ENCODE measurements at regions not wholly inside any gene's neighbourhood (a gene's known extent, or its start where the extent isn't known, plus 50 kb on each side); places are given as distances from the start of the nearest gene placed in this dataset.
"Not testable (repeated sequence)": the region's sequence is repeated elsewhere in the genome, so short reads cannot be mapped to it uniquely, and the experiment has no call there.

DNA sequence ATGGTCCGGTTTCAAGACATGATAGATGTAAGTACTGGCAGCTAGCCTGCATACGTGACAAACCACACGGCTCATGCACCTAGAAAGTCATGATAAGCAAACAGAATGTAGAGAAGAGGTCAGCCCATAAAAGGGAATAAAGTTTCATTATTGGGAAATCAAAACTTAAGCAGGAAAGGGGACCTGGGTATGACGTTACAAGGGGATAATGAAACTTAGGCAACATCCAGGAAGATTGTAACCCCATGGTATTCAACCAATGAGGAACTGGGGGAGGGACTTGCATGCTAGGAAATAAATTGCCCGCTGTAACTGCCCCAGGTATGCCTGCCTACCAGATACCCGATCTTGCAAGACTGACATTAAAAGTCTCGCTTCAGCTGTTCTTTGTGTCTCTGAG, 1679.0 kb downstream of the SUCLG1 start:
- whole genome bisulfite sequencing (ENCODE audit: extremely low coverage, insufficient coverage, low lambda C conversion rate), result no CpG with 5 or more reads among the region's 7 CpGs
- no peak overlapping the region for H3K56ac ChIP-seq (ENCODE audit: low read length)

DNA sequence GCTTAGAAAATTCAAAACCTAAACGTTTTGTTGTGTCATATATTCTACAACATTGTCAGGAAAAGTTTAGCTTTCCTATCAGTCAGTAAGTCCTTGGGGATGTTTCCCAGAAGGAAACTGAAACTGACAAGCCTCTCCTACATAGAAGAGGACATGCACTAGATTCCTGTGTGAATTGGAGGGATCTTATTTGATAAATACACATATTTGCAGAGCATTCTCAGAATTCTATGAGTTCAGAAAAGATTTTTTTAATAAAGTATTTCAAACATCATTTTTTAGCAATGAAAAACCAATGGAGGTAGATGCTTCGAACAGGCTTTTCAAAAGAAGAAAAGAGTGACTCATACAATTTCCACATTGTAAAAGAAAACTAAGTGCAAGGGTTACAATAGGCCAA, 1706.7 kb downstream of the SUCLG1 start:
- Histone ChIP-seq H3K56ac (ENCODE audit: low read length) (no peak overlapping the region), H4K5ac (ENCODE audit: low read length) (no peak overlapping the region), H3K4me3 (ENCODE audit: low read length) (no peak overlapping the region), H3K23ac (ENCODE audit: low read length) (no peak overlapping the region), H2BK120ac (ENCODE audit: low read depth, low read length) (no peak overlapping the region), H3K4me2 (ENCODE audit: low read length) (no peak overlapping the region), H3K4me1 (ENCODE audit: control insufficient read depth, low read depth, low read length) (no peaks in the 10 kb centered on the region), H3K79me1 (ENCODE audit: low read length) (no peaks in the 10 kb centered on the region), H3K79me2 (ENCODE audit: control insufficient read depth, insufficient read depth, low read length) (no peaks in the 10 kb centered on the region), H2BK5ac (ENCODE audit: low read length) (no peak overlapping the region), H3K27me3 (ENCODE audit: insufficient read depth, low read length, poor library complexity) (no peaks in the 10 kb centered on the region), H3K18ac (ENCODE audit: low read length) (no peak overlapping the region), H3K27ac (ENCODE audit: low read depth, low read length) (no peak overlapping the region), H3K4ac (ENCODE audit: low read depth, low read length) (no peak overlapping the region), H3K36me3 (ENCODE audit: control insufficient read depth, insufficient read depth, low read length) (no peaks in the 10 kb centered on the region), H4K8ac (ENCODE audit: low read depth, low read length) (no peak overlapping the region), H2AK5ac (ENCODE audit: low read length) (no peak overlapping the region), H2BK15ac (replicated peaks; ENCODE audit: low read depth) (no peak overlapping the region), H3K9ac (ENCODE audit: low read length) (no peak overlapping the region)
- no peak for DNase-seq
- WGBS (ENCODE audit: extremely low coverage, insufficient coverage, low lambda C conversion rate), result no CpG with 5 or more reads among the region's 2 CpGs

More for the DNA sequence above, 1679.0 kb downstream of the SUCLG1 start:
- H3K27me3 ChIP-seq (ENCODE audit: insufficient read depth, low read length, poor library complexity), result no peaks in the 10 kb centered on the region
- no peak overlapping the region for H2BK5ac ChIP-seq (ENCODE audit: low read length)
- H3K4me3 ChIP-seq (ENCODE audit: low read length), result no peak overlapping the region
- no peak overlapping the region for H2BK120ac ChIP-seq (ENCODE audit: low read depth, low read length)
- no peak overlapping the region for H3K4ac ChIP-seq (ENCODE audit: low read depth, low read length)
- no peak overlapping the region for H3K27ac ChIP-seq (ENCODE audit: low read depth, low read length)
- H2AK5ac ChIP-seq (ENCODE audit: low read length), result no peak overlapping the region
- H4K8ac ChIP-seq (ENCODE audit: low read depth, low read length), result no peak overlapping the region
- no peak overlapping the region for H3K9ac ChIP-seq (ENCODE audit: low read length)
- no peak overlapping the region for H3K18ac ChIP-seq (ENCODE audit: low read length)
- no peak overlapping the region for H2BK15ac ChIP-seq (replicated peaks; ENCODE audit: low read depth)
- DNase-seq, result no peak
- H3K79me1 ChIP-seq (ENCODE audit: low read length), result no peaks in the 10 kb centered on the region
- H3K4me2 ChIP-seq (ENCODE audit: low read length), result no peak overlapping the region
- H3K23ac ChIP-seq (ENCODE audit: low read length), result no peak overlapping the region
- H3K4me1 ChIP-seq (ENCODE audit: control insufficient read depth, low read depth, low read length), result no peaks in the 10 kb centered on the region
- H3K79me2 ChIP-seq (ENCODE audit: control insufficient read depth, insufficient read depth, low read length), result no peaks in the 10 kb centered on the region
- no peaks in the 10 kb centered on the region for H3K36me3 ChIP-seq (ENCODE audit: control insufficient read depth, insufficient read depth, low read length)
- no peak overlapping the region for H4K5ac ChIP-seq (ENCODE audit: low read length)

DNA sequence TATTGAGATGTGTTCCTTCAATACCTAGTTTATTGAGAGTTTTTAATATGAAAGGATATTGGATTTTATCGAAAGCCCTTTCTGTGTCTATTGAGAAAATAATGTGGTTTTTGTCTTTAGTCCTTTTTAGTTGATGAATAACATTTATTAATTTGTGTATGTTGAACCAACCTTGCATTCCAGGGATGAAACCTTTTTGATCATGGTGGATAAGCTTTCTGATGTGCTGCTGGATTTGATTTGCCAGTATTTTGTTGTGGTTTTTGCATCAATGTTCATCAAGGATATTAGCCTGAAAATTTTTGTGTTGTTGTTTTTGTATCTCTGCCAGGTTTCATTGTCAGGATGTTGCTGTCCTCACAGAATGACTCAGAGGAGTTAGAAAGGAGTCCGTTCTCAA, 1710.4 kb downstream of the SUCLG1 start:
- Histone ChIP-seq H4K8ac (ENCODE audit: low read depth, low read length) (no peak overlapping the region), H3K9ac (ENCODE audit: low read length) (no peak overlapping the region), H3K79me1 (ENCODE audit: low read length) (no peaks in the 10 kb centered on the region), H3K4me3 (ENCODE audit: low read length) (no peak overlapping the region), H3K79me2 (ENCODE audit: control insufficient read depth, insufficient read depth, low read length) (no peaks in the 10 kb centered on the region), H3K27me3 (ENCODE audit: insufficient read depth, low read length, poor library complexity) (no peaks in the 10 kb centered on the region), H3K27ac (ENCODE audit: low read depth, low read length) (no peak overlapping the region), H2BK15ac (replicated peaks; ENCODE audit: low read depth) (no peak overlapping the region), H3K36me3 (ENCODE audit: control insufficient read depth, insufficient read depth, low read length) (no peaks in the 10 kb centered on the region), H3K4ac (ENCODE audit: low read depth, low read length) (no peak overlapping the region), H3K56ac (ENCODE audit: low read length) (no peak overlapping the region), H3K18ac (ENCODE audit: low read length) (no peak overlapping the region), H2BK5ac (ENCODE audit: low read length) (no peak overlapping the region), H4K5ac (ENCODE audit: low read length) (no peak overlapping the region), H2AK5ac (ENCODE audit: low read length) (no peak overlapping the region), H3K4me2 (ENCODE audit: low read length) (no peak overlapping the region), H3K4me1 (ENCODE audit: control insufficient read depth, low read depth, low read length) (no peaks in the 10 kb centered on the region), H3K23ac (ENCODE audit: low read length) (no peak overlapping the region), H2BK120ac (ENCODE audit: low read depth, low read length) (no peak overlapping the region)
- no peak for DNase-seq
- WGBS (ENCODE audit: extremely low coverage, insufficient coverage, low lambda C conversion rate), result no CpG with 5 or more reads among the region's 2 CpGs

DNA sequence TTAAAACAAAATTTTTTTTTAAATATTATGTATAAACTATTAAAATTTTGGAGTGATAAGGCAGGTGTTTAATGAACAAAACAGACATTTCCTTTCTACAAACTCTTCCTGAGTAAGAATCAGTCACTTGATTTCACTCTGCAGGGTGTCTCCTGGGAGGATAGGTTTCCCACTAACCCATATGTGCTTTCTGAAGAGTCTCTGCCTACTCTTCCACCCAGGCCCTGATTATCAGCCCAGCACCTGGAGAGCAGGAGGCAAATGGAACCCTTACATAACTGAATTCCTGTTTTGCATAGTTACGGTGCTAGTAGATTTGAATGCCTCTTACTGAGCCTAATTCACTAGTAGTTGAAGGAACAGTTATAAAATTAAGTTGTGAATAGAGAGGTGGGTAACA, 1718.6 kb downstream of the SUCLG1 start:
- H3K18ac ChIP-seq (ENCODE audit: low read length), result no peak overlapping the region
- H3K4me2 ChIP-seq (ENCODE audit: low read length), result no peak overlapping the region
- H2BK120ac ChIP-seq (ENCODE audit: low read depth, low read length), result no peak overlapping the region
- H3K27ac ChIP-seq (ENCODE audit: low read depth, low read length), result no peak overlapping the region
- no CpG with 5 or more reads among the region's 1 CpG for WGBS (ENCODE audit: extremely low coverage, insufficient coverage, low lambda C conversion rate)
- H3K79me2 ChIP-seq (ENCODE audit: control insufficient read depth, insufficient read depth, low read length), result no peaks in the 10 kb centered on the region
- H3K4me3 ChIP-seq (ENCODE audit: low read length), result no peak overlapping the region
- H3K4ac ChIP-seq (ENCODE audit: low read depth, low read length), result no peak overlapping the region
- H4K5ac ChIP-seq (ENCODE audit: low read length), result no peak overlapping the region
- no peak overlapping the region for H3K9ac ChIP-seq (ENCODE audit: low read length)
- H3K36me3 ChIP-seq (ENCODE audit: control insufficient read depth, insufficient read depth, low read length), result no peaks in the 10 kb centered on the region
- H3K4me1 ChIP-seq (ENCODE audit: control insufficient read depth, low read depth, low read length), result no peaks in the 10 kb centered on the region
- H2BK15ac ChIP-seq (replicated peaks; ENCODE audit: low read depth), result no peak overlapping the region
- no peak overlapping the region for H3K56ac ChIP-seq (ENCODE audit: low read length)
- no peak overlapping the region for H4K8ac ChIP-seq (ENCODE audit: low read depth, low read length)
- H3K27me3 ChIP-seq (ENCODE audit: insufficient read depth, low read length, poor library complexity), result no peaks in the 10 kb centered on the region
- no peak overlapping the region for H3K23ac ChIP-seq (ENCODE audit: low read length)
- no peaks in the 10 kb centered on the region for H3K79me1 ChIP-seq (ENCODE audit: low read length)
- DNase-seq, result peak; percentile 28
- no peak overlapping the region for H2AK5ac ChIP-seq (ENCODE audit: low read length)
- no peak overlapping the region for H2BK5ac ChIP-seq (ENCODE audit: low read length)

DNA sequence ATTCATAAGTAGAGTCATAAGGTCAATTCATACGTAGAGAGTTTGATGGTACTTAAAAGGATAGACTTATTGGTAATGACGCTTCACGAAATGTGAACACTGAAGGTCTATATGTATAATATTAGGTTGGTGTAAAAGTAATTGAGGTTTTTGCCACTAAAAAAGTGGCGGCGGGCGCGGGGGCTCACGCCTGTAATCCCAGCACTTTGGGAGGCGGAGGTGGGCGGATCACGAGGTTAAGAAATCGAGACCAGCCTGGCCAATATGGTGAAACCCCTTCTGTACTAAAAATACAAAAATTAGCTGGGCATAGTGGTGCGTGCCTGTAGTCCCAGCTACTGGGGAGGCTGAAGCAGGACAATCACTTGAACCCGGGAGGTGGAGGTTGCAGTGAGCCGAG, 1721.1 kb downstream of the SUCLG1 start:
- not testable (repeated sequence) for H2AK5ac ChIP-seq (ENCODE audit: low read length); H2BK120ac ChIP-seq (ENCODE audit: low read depth, low read length); H3K4me1 ChIP-seq (ENCODE audit: control insufficient read depth, low read depth, low read length); H4K5ac ChIP-seq (ENCODE audit: low read length); H3K27me3 ChIP-seq (ENCODE audit: insufficient read depth, low read length, poor library complexity); H3K79me2 ChIP-seq (ENCODE audit: control insufficient read depth, insufficient read depth, low read length); H3K23ac ChIP-seq (ENCODE audit: low read length); H2BK15ac ChIP-seq (replicated peaks; ENCODE audit: low read depth); H3K4me3 ChIP-seq (ENCODE audit: low read length); H3K4ac ChIP-seq (ENCODE audit: low read depth, low read length); H2BK5ac ChIP-seq (ENCODE audit: low read length); H3K36me3 ChIP-seq (ENCODE audit: control insufficient read depth, insufficient read depth, low read length); H3K9ac ChIP-seq (ENCODE audit: low read length); H3K79me1 ChIP-seq (ENCODE audit: low read length); H3K56ac ChIP-seq (ENCODE audit: low read length); H3K18ac ChIP-seq (ENCODE audit: low read length); H4K8ac ChIP-seq (ENCODE audit: low read depth, low read length); H3K27ac ChIP-seq (ENCODE audit: low read depth, low read length); DNase-seq; H3K4me2 ChIP-seq (ENCODE audit: low read length)
- 100% methylated on average over 2 of the region's 15 CpGs for WGBS (ENCODE audit: extremely low coverage, insufficient coverage, low lambda C conversion rate)

DNA sequence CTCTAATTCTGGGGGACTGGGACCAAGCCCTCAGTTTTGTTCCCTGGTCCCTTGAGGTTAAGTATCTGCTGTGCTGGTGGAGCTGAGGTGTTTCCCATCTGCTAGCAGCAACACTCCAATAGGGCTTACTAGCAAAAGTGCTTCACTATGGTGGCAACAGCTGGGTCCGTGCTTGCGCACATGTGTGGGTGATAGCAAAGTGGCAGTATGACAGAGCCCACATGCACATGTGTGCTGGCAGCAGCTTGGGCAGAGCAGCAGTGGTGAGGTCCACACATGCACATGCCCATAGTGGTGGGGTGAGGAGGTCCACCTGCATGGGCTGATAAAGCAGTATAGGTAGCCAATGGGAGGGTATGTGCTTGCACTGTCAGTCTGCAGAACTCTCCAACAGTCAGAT, 1723.7 kb downstream of the SUCLG1 start:
- no peak overlapping the region for H3K27ac ChIP-seq (ENCODE audit: low read depth, low read length)
- no peaks in the 10 kb centered on the region for H3K36me3 ChIP-seq (ENCODE audit: control insufficient read depth, insufficient read depth, low read length)
- H3K27me3 ChIP-seq (ENCODE audit: insufficient read depth, low read length, poor library complexity), result no peaks in the 10 kb centered on the region
- no peak overlapping the region for H3K23ac ChIP-seq (ENCODE audit: low read length)
- no peak overlapping the region for H3K56ac ChIP-seq (ENCODE audit: low read length)
- H2BK5ac ChIP-seq (ENCODE audit: low read length), result no peak overlapping the region
- no peak for DNase-seq
- H2AK5ac ChIP-seq (ENCODE audit: low read length), result no peak overlapping the region
- no peak overlapping the region for H4K8ac ChIP-seq (ENCODE audit: low read depth, low read length)
- H3K18ac ChIP-seq (ENCODE audit: low read length), result no peak overlapping the region
- H3K9ac ChIP-seq (ENCODE audit: low read length), result no peak overlapping the region
- no peak overlapping the region for H2BK120ac ChIP-seq (ENCODE audit: low read depth, low read length)
- no CpG with 5 or more reads among the region's 2 CpGs for WGBS (ENCODE audit: extremely low coverage, insufficient coverage, low lambda C conversion rate)
- H4K5ac ChIP-seq (ENCODE audit: low read length), result no peak overlapping the region
- no peaks in the 10 kb centered on the region for H3K4me1 ChIP-seq (ENCODE audit: control insufficient read depth, low read depth, low read length)
- H3K79me2 ChIP-seq (ENCODE audit: control insufficient read depth, insufficient read depth, low read length), result no peaks in the 10 kb centered on the region
- no peak overlapping the region for H3K4me2 ChIP-seq (ENCODE audit: low read length)
- no peak overlapping the region for H3K4me3 ChIP-seq (ENCODE audit: low read length)
- no peaks in the 10 kb centered on the region for H3K79me1 ChIP-seq (ENCODE audit: low read length)
- no peak overlapping the region for H3K4ac ChIP-seq (ENCODE audit: low read depth, low read length)
- no peak overlapping the region for H2BK15ac ChIP-seq (replicated peaks; ENCODE audit: low read depth)

Measured in mesendoderm (in vitro differentiated cells).